HepG2 (cell line): ENCODE measurements at regions not wholly inside any gene's neighbourhood (a gene's known extent, or its start where the extent isn't known, plus 50 kb on each side); places are given as distances from the start of the nearest gene placed in this dataset.

Experiments
- ATAC-seq: fragments of 200-7000 bp; cut with Tn5 transposase; 3 replicates; pipeline ENCODE4 v1.9.1; 2020; ENCODE audit warnings: mild to moderate bottlenecking, moderate library complexity
- BruUV-seq: library from RNA; stranded (reverse); fragments of 400-500 nt; replicated peaks from 2 replicates; lab custom pipeline; 2021; lab: Mats Ljungman, UMichigan
- CTCF ChIA-PET: fragments of 300-600 bp; formaldehyde crosslinking; extraction: SDS; loops from one replicate; lab custom pipeline; 2021; ENCODE audit warnings: low total read pairs, inconsistent platforms, low intra/inter-chr PET ratio; lab: Yijun Ruan, JAX
- POLR2A ChIA-PET: fragments of 350-600 bp; sonication (Branson Sonifier 250); formaldehyde crosslinking; loops from one replicate; lab custom pipeline; 2020; ENCODE audit warnings: antibody characterized with exemption, inconsistent platforms; lab: Yijun Ruan, JAX
- DNase-seq: peaks from one replicate; pipeline ENCODE4 v3.0.0-alpha.2; 2015; ENCODE audit warnings: low spot score
- FAIRE-seq: peaks from 3 replicates; lab custom pipeline; 2011; peaks lifted over from hg19 to GRCh38; lab: Jason Lieb, UNC
- H2AFZ ChIP-seq: one replicate; pipeline ENCODE4 v1.6.1; 2011; ENCODE audit warnings: low read length, inconsistent platforms
- H3K27ac ChIP-seq: fragments of 300-600 bp; 3 replicates; pipeline ENCODE4 v1.8.0; 2011; ENCODE audit warnings: mixed run types, mild to moderate bottlenecking, mixed read lengths, low read length, inconsistent platforms; ENCODE audit not compliant: insufficient read depth; ENCODE audit errors: extremely low read length
- H3K27me3 ChIP-seq, 2 experiments: fragments of 200-600 bp in 1 of 2; 2 replicates in 1 of 2; 3 replicates in 1 of 2; pipeline versions ENCODE4 v1.6.0 to v1.8.0; 2011; ENCODE audit warnings: low read length in 2 of 2, mild to moderate bottlenecking in 2 of 2, moderate library complexity in 2 of 2, inconsistent platforms in 1 of 2; ENCODE audit not compliant: insufficient read depth in 2 of 2, control insufficient read depth in 1 of 2
- H3K36me3 ChIP-seq, 2 experiments: fragments of 200-600 bp in 1 of 2; replicated peaks in 1 of 2; 2 replicates in 1 of 2; 3 replicates in 1 of 2; pipeline versions ENCODE4 v1.5.1 to v1.8.0; 2011; ENCODE audit warnings: low read length in 2 of 2, inconsistent platforms in 1 of 2; ENCODE audit not compliant: insufficient read depth in 2 of 2, control insufficient read depth in 1 of 2
- H3K4me1 ChIP-seq: 2 replicates; pipeline ENCODE4 v1.5.1; 2012; ENCODE audit warnings: low read length, inconsistent platforms; ENCODE audit not compliant: insufficient read depth
- H3K4me2 ChIP-seq: 2 replicates; pipeline ENCODE4 v1.6.0; 2011; ENCODE audit warnings: low read depth, low read length, inconsistent platforms
- H3K4me3 ChIP-seq, 3 experiments: fragments of 200-600 bp in 1 of 3; sonication (generic), shearing (Covaris generic) in 1 of 3; replicated peaks in 1 of 3; 2 replicates each; pipeline ENCODE4 v1.5.1; 2011 to 2016; ENCODE audit warnings: low read length in 3 of 3, inconsistent platforms in 2 of 3, low read depth in 2 of 3, mild to moderate bottlenecking in 2 of 3, control low read depth in 1 of 3, mixed read lengths in 1 of 3; ENCODE audit not compliant: insufficient read depth in 1 of 3
- H3K79me2 ChIP-seq: one replicate; pipeline ENCODE4 v1.6.1; 2011; ENCODE audit warnings: low read length, inconsistent platforms; ENCODE audit not compliant: insufficient read depth
- H3K9ac ChIP-seq: 2 replicates; pipeline ENCODE4 v1.6.0; 2011; ENCODE audit warnings: mild to moderate bottlenecking, low read depth, low read length, inconsistent platforms; ENCODE audit not compliant: insufficient read depth
- H3K9me3 ChIP-seq: 2 replicates; pipeline ENCODE4 v1.5.1; 2012; ENCODE audit warnings: mild to moderate bottlenecking, low read length
- H4K20me1 ChIP-seq: 2 replicates; pipeline ENCODE4 v1.6.0; 2011; ENCODE audit warnings: inconsistent platforms, mild to moderate bottlenecking, low read length, moderate library complexity; ENCODE audit not compliant: insufficient read depth
- ELF4 ChIP-seq: sonication (generic); formaldehyde crosslinking; IDR thresholded peaks from 2 replicates; pipeline ENCODE4 v1.5.0; 2020; ENCODE audit warnings: missing genetic modification reagents, mild to moderate bottlenecking, moderate library complexity, borderline replicate concordance
- KDM1A ChIP-seq: IDR thresholded peaks from 2 replicates; pipeline ENCODE4 v1.6.1; 2016; ENCODE audit warnings: missing compliant biosample characterization
- NCOA5 ChIP-seq: sonication (generic); formaldehyde crosslinking; IDR thresholded peaks from 2 replicates; pipeline ENCODE4 v1.4.0; 2020; ENCODE audit warnings: missing genetic modification reagents
- NR2F1 ChIP-seq, 2 experiments: fragments of 450-650 bp in 1 of 2; formaldehyde crosslinking in 1 of 2; IDR thresholded peaks; 2 replicates each; pipeline versions ENCODE4 v1.5.0 to v1.6.1; 2016 to 2020; ENCODE audit warnings: mild to moderate bottlenecking in 1 of 2, missing compliant biosample characterization in 1 of 2, missing genetic modification reagents in 1 of 2, moderate library complexity in 1 of 2
- RERE ChIP-seq: IDR thresholded peaks from 2 replicates; pipeline ENCODE4 v1.6.1; 2016; ENCODE audit warnings: low read depth, missing genetic modification reagents, missing compliant biosample characterization
- SRY ChIP-seq: sonication (generic); formaldehyde crosslinking; IDR thresholded peaks from 2 replicates; pipeline ENCODE4 v1.8.0; 2022; ENCODE audit warnings: mild to moderate bottlenecking, missing genetic modification reagents
- THYN1 ChIP-seq: sonication (generic); formaldehyde crosslinking; IDR thresholded peaks from 2 replicates; pipeline ENCODE4 v1.8.1; 2023; ENCODE audit warnings: low read depth, mild to moderate bottlenecking, moderate library complexity, missing genetic modification reagents, borderline replicate concordance
- ZBTB42 ChIP-seq: sonication (generic); formaldehyde crosslinking; IDR thresholded peaks from 2 replicates; pipeline ENCODE4 v1.5.0; 2020; ENCODE audit warnings: mild to moderate bottlenecking, missing genetic modification reagents
- ZNF281 ChIP-seq: sonication (generic); formaldehyde crosslinking; IDR thresholded peaks from 2 replicates; pipeline ENCODE4 v1.4.0; 2020; ENCODE audit warnings: missing genetic modification reagents, borderline replicate concordance
- ZNF678 ChIP-seq: sonication (generic); formaldehyde crosslinking; IDR thresholded peaks from 2 replicates; pipeline ENCODE4 v1.4.0; 2020; ENCODE audit warnings: mild to moderate bottlenecking, missing genetic modification reagents
- ZNF772 ChIP-seq: sonication (generic); formaldehyde crosslinking; IDR thresholded peaks from 2 replicates; pipeline ENCODE4 v1.5.0; 2020; ENCODE audit warnings: mild to moderate bottlenecking, missing genetic modification reagents
- WGBS: methylation state at CpG from one replicate; pipeline ENCODE4 v1.1.6; 2017; ENCODE audit warnings: low lambda C conversion rate; 5-methylcytosine and 5-hydroxymethylcytosine counted together
- in situ Hi-C: cut with HindIII; loops from 2 replicates; pipeline ENCODE4 v1.10.0; 2017; ENCODE audit warnings: low pct_unique_long_range_greater_than_20kb; ENCODE audit not compliant: extremely low pct_ligation_motif_present
- intact Hi-C: fragments of 100-400 bp; cut with micrococcal nuclease; formaldehyde crosslinking; loops from one replicate; pipeline ENCODE4 v1.10.0; 2022; ENCODE audit not compliant: unreplicated experiment

GRCh38 chr5:133758641-133759040 lies 146.3 kb upstream of the FSTL4 start:
- 7% methylated on average over 1 of the region's 1 CpG for WGBS
- POLR2A ChIA-PET = no interaction called here
- Histone ChIP-seq H4K20me1 (no peaks in the 10 kb centered on the region), H3K4me1 (no peaks in the 10 kb centered on the region), H2AFZ (no peak overlapping the region), H3K9ac (no peak overlapping the region), H3K4me3 (no peak overlapping the region), H3K27ac (no peak overlapping the region), H3K79me2 (no peaks in the 10 kb centered on the region), H3K27me3 (no peaks in the 10 kb centered on the region), H3K9me3 (no peaks in the 10 kb centered on the region), H3K36me3 (no peaks in the 10 kb centered on the region), H3K4me2 (no peak overlapping the region)
- FAIRE-seq (no peak), DNase-seq (no peak), ATAC-seq (no peak)
- no TSS peak for BruUV-seq
- intact Hi-C loops (loop anchor here (10.0 kb wide), 1 partner anchor 186 kb away; no protein-coding TSS in a partner anchor), in situ Hi-C loops (no loop called here)
- TF ChIP-seq SRY (CRISPR knock-in tag) = no peak
- TF ChIP-seq ZNF281 (CRISPR knock-in tag) = no peak
- no peak for TF ChIP-seq KDM1A (CRISPR knock-in tag)
- TF ChIP-seq ZBTB42 (CRISPR knock-in tag) = no peak
- no peak for TF ChIP-seq NR2F1 (CRISPR knock-in tag; IDR thresholded peaks at IDR 0.05)
- CTCF ChIA-PET = no interaction called here

GRCh38 chr5:133757396-133757945 lies 145.1 kb upstream of the FSTL4 start:
- H3K27ac ChIP-seq = no peak overlapping the region
- no peak overlapping the region for H2AFZ ChIP-seq
- ATAC-seq (no peak), DNase-seq (no peak), FAIRE-seq (no peak)
- CTCF ChIA-PET = no interaction called here
- no peak overlapping the region for H3K4me3 ChIP-seq
- intact Hi-C loops = loop anchor here (10.0 kb wide), 1 partner anchor 187 kb away; no protein-coding TSS in a partner anchor
- no peaks in the 10 kb centered on the region for H3K27me3 ChIP-seq
- H3K4me2 ChIP-seq = no peak overlapping the region
- WGBS = 14% methylated on average over 8 of the region's 8 CpGs
- in situ Hi-C loops = no loop called here
- no peaks in the 10 kb centered on the region for H4K20me1 ChIP-seq
- POLR2A ChIA-PET = no interaction called here
- H3K4me1 ChIP-seq = no peaks in the 10 kb centered on the region
- no peaks in the 10 kb centered on the region for H3K79me2 ChIP-seq
- no peaks in the 10 kb centered on the region for H3K36me3 ChIP-seq
- H3K9ac ChIP-seq = no peak overlapping the region
- no peaks in the 10 kb centered on the region for H3K9me3 ChIP-seq
- BruUV-seq = no TSS peak
- no peak for TF ChIP-seq THYN1
- TF ChIP-seq RERE (CRISPR knock-in tag) = no peak
- TF ChIP-seq ZNF678 = no peak
- TF ChIP-seq ZNF772 (CRISPR knock-in tag) = no peak
- no peak for TF ChIP-seq NCOA5 (CRISPR knock-in tag)
- TF ChIP-seq ELF4 = no peak
